Effector memory CD8-positive, alpha-beta T cell (primary cell): ENCODE measurements at regions not wholly inside any gene's neighbourhood (a gene's known extent, or its start where the extent isn't known, plus 50 kb on each side); places are given as distances from the start of the nearest gene placed in this dataset.

Experiments
- ATAC-seq: fragments of 150-1000 bp; cut with Tn5 transposase; replicated peaks from 2 replicates; pipeline ENCODE4 v1.10.0; 2021; ENCODE audit warnings: mild to moderate bottlenecking, moderate library complexity
- DNase-seq, 3 experiments: peaks; one replicate each; pipeline ENCODE4 v3.0.0; 2021
- H3K27ac Mint-ChIP-seq, 2 donors: one replicate each; pipeline ENCODE4 v1.8.0; 2022; ENCODE audit warnings: mild to moderate bottlenecking in 2 of 2, mixed read lengths in 2 of 2, moderate library complexity in 2 of 2
- H3K27me3 Mint-ChIP-seq, 2 donors: one replicate each; pipeline ENCODE4 v1.8.0; 2022; ENCODE audit warnings: mixed read lengths in 2 of 2
- H3K36me3 Mint-ChIP-seq: one replicate; pipeline ENCODE4 v1.8.0; 2022; ENCODE audit warnings: mild to moderate bottlenecking, moderate library complexity, mixed read lengths; ENCODE audit not compliant: insufficient read depth
- H3K4me1 Mint-ChIP-seq, 2 donors: one replicate each; pipeline ENCODE4 v1.8.0; 2022; ENCODE audit warnings: low read depth in 2 of 2, mixed read lengths in 2 of 2
- H3K4me3 Mint-ChIP-seq, 2 donors: one replicate each; pipeline ENCODE4 v1.8.0; 2022; ENCODE audit warnings: mild to moderate bottlenecking in 2 of 2, mixed read lengths in 2 of 2, moderate library complexity in 2 of 2
- H3K9me3 Mint-ChIP-seq, 2 donors: one replicate each; pipeline ENCODE4 v1.8.0; 2022; ENCODE audit warnings: mixed read lengths in 2 of 2

DNA sequence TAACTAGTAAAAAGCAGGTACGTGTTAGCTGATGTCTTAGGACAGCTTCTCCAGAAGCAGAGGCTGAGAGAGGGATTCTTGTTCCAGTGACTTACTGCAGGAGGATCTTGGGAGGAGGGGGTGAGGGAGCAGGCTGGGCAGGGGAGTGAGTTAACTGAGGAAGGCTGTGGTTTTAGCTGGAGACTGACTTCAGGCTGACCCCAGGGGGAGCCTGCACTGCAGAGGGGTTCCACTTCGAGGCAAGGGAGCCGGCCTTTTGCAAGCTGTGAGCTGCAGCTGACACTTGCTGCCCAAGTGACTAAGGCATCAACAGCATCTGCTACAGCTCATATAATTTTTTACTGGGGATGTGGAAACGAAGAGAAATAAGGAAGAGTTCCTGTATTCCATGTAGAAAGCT is 50.4 kb upstream of the SOD1 start:
- Mint-ChIP-seq H3K27ac (no peak overlapping the region), H3K4me3 (no peak overlapping the region), H3K4me1 (peaks cover 3 to 4% of the 10 kb centered on the region in 2 donors), H3K36me3 (no peaks in the 10 kb centered on the region), H3K27me3 (peaks cover 26 to 67% of the 10 kb centered on the region in 2 donors), H3K9me3 (no peaks in the 10 kb centered on the region)
- ATAC-seq: no peak
- no peak for DNase-seq

DNA sequence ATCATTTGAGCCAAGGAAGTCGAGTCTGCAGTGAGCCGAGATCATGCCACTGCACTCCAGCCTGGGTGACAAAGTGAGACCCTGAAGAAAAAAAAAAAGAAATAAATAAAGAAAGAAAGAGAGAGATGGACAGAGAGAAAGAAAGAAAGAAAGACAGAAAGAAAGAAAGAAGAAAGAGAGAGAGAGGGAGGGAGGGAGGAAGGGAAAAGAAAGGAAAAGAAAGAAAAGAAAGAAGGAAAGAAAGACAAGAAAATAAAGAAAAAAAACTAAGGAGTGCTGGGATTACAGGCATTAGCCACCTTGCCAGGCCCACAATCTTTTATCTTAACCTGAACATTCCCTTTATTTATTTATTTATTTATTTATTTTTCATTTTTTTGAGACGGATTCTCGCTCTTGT is 51.7 kb upstream of the SOD1 start:
- peaks cover 18 to 58% of the 10 kb centered on the region in 2 donors for H3K27me3 Mint-ChIP-seq
- no peak for DNase-seq
- ATAC-seq: no peak
- H3K36me3 Mint-ChIP-seq: no peaks in the 10 kb centered on the region
- H3K9me3 Mint-ChIP-seq: no peaks in the 10 kb centered on the region
- peaks cover 3 to 4% of the 10 kb centered on the region in 2 donors for H3K4me1 Mint-ChIP-seq
- H3K4me3 Mint-ChIP-seq: no peak overlapping the region
- H3K27ac Mint-ChIP-seq: no peak overlapping the region

DNA sequence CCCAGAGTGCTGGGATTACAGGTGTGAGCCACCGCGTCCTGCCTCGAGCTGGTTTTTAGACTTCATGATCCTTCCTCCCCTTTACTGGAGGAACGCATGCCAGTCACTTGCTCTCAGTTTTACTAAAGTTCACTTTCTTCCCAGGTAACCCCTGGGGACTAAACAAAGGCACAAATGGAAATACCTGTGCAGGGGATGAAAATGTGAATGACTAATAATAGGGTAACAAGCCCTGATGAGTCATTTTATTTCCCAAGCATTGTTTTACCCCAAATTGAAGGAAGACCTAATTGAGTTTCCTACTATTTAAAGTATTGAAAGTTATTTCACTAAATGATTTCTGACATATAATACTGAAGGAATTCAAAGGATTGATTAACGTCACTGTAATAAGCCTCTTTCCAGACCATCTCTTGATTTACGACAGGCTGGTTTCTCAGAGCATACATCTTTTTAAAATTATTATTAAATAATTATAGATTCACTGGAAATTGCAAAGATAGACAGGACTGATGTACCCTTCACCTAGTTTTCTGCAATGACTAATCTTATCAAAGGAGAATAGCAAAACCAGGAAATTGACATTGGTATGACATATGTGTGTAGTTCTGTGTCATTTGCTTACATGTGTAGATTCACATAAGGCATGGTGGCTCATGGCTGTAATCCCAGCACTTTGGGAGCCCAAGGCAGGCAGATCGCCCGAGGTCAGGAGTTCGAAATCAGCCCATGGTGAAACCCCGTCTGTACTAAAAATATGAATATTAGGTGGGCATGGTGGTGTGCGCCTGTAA is 53.2 kb upstream of the SOD1 start:
- H3K27me3 Mint-ChIP-seq: peaks cover 9 to 43% of the 10 kb centered on the region in 2 donors

DNA sequence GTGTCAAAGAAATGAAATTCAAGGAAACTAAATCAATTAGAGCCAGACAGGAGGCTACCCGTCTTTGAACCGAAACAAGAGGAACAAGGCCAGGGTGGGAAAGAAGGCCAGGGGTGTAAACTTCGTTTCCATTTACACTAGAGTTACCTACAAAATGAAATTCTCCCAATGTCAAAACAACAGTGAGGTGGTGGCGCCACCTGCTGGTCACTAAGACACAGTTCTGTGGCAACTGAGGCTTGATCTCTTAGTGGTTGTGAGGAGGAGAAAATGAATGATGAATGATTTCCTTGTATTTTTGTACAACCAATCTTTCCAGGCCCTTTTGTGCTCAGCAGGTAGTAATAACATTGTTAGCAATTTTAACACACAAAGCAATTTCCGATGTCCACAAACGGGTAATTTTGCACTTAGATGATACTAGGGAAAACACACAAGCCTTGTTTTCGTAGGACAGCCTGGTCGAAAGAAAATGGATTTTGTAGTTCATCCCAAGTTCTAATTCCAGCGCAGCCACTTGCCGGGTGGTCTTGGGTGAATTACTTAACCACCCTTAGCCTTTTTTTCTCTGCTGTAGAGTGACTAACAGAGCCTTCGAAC is 54.8 kb upstream of the SOD1 start:
- no peaks in the 10 kb centered on the region for H3K9me3 Mint-ChIP-seq
- DNase-seq (peak; percentile 44 to 56 (median 44)), ATAC-seq (peak; percentile 56)
- H3K4me1 Mint-ChIP-seq: peaks cover 3 to 4% of the 10 kb centered on the region in 2 donors
- H3K27ac Mint-ChIP-seq: no peak overlapping the region
- no peaks in the 10 kb centered on the region for H3K36me3 Mint-ChIP-seq
- peaks cover 5 to 28% of the 10 kb centered on the region in 2 donors for H3K27me3 Mint-ChIP-seq
- no peak overlapping the region for H3K4me3 Mint-ChIP-seq

More for the DNA sequence above, 53.2 kb upstream of the SOD1 start:
- Mint-ChIP-seq H3K27ac (no peak overlapping the region), H3K4me3 (no peak overlapping the region), H3K36me3 (no peaks in the 10 kb centered on the region), H3K9me3 (no peaks in the 10 kb centered on the region), H3K4me1 (peaks cover 3 to 4% of the 10 kb centered on the region in 2 donors)
- no peak for DNase-seq
- no peak for ATAC-seq

DNA sequence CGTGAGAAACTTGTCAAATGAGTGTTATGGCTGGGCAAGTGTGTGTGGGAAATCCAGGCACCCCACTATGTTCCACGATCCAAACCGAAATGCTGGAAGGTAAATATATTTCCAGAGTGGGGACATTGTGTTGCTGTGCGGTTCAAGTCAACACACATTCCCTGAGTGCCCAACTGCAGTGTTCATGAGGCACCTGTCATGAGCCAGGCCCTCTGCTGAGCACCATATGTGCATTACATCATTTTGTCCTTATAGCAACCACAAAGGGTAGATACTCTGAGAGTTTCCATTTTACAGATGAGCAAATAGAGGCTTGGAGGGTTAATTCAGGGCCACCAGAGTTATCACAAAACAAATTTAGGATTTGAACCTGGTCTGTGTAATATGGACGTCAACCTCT is 59.9 kb upstream of the SOD1 start:
- ATAC-seq (no peak), DNase-seq (no peak)
- H3K27ac Mint-ChIP-seq: no peak overlapping the region
- no peaks in the 10 kb centered on the region for H3K36me3 Mint-ChIP-seq
- H3K4me1 Mint-ChIP-seq: peaks cover 3 to 4% of the 10 kb centered on the region in 2 donors
- H3K27me3 Mint-ChIP-seq: peaks cover 0 to 34% of the 10 kb centered on the region in 2 donors
- H3K9me3 Mint-ChIP-seq: no peaks in the 10 kb centered on the region
- no peak overlapping the region for H3K4me3 Mint-ChIP-seq

DNA sequence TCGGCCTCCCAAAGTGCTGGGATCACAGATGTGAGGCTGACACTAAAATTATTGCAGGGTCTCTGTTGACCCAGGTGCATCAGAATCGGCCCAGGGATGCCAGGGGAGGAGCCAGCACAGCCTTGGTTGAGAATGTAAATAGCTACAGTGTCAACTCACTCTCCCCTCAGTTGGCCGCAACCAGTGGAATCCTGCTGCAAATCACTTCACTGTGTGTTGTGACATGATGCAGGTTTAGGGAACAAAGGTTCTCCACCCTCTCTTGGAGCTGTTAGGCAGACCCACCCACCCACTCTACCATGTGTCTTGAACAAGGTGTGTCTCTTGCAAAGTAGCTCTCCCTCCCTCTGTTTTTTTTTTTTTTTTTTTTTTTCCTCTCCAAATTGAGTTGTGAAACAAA is 60.5 kb upstream of the SOD1 start:
- peaks cover 0 to 33% of the 10 kb centered on the region in 2 donors for H3K27me3 Mint-ChIP-seq
- ATAC-seq (no peak), DNase-seq (no peak)
- H3K9me3 Mint-ChIP-seq: no peaks in the 10 kb centered on the region
- no peak overlapping the region for H3K27ac Mint-ChIP-seq
- peaks cover 0 to 2% of the 10 kb centered on the region in 2 donors for H3K4me1 Mint-ChIP-seq
- no peak overlapping the region for H3K4me3 Mint-ChIP-seq
- no peaks in the 10 kb centered on the region for H3K36me3 Mint-ChIP-seq

DNA sequence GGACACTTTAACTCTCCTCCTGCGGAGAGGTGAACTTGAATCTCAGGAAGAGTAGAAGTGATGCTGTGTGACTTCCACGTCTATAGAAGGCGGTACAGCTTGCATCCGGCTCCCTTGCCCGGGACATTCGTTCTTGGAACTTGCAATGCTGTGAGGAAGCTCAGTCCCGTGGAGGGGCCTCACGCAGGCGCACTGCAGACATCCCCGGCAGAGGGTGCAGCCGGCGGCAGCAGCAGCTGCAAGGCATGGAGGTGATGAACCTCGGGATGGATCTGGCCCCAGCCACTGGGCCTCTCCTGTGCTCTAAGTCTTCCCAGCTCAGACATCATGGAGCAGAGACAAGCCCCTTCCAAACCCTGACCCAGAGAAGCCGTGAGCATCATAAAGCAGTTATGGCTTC is 61.8 kb upstream of the SOD1 start:
- no peaks in the 10 kb centered on the region for H3K9me3 Mint-ChIP-seq
- H3K4me3 Mint-ChIP-seq: no peak overlapping the region
- no peak overlapping the region for H3K27ac Mint-ChIP-seq
- H3K27me3 Mint-ChIP-seq: peaks cover 0 to 33% of the 10 kb centered on the region in 2 donors
- no peaks in the 10 kb centered on the region for H3K36me3 Mint-ChIP-seq
- ATAC-seq (no peak), DNase-seq (no peak)
- peaks cover 0 to 2% of the 10 kb centered on the region in 2 donors for H3K4me1 Mint-ChIP-seq

DNA sequence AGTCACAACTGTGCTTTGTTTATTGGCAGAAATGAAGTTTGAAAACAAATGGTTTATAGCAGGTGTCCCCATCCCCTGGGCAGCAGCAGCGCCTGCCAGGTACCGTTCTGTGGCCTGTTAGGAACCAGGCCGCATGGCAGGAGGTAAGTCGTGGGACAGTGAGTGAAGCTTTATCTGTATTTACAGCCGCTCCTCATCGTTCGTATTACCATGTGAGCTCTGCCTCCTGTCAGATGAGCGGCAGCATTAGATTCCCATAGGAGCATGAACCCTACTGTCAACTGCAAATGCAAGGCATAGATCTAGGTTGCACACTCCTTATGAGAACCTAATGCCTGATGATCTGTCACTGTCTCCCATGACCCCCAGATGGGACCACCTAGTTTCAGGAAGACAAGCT is 63.4 kb upstream of the SOD1 start:
- ATAC-seq (no peak), DNase-seq (no peak)
- H3K4me3 Mint-ChIP-seq: no peak overlapping the region
- H3K4me1 Mint-ChIP-seq: peaks cover 0 to 2% of the 10 kb centered on the region in 2 donors
- H3K36me3 Mint-ChIP-seq: no peaks in the 10 kb centered on the region
- H3K9me3 Mint-ChIP-seq: no peaks in the 10 kb centered on the region
- no peak overlapping the region for H3K27ac Mint-ChIP-seq
- H3K27me3 Mint-ChIP-seq: peaks cover 0 to 33% of the 10 kb centered on the region in 2 donors

DNA sequence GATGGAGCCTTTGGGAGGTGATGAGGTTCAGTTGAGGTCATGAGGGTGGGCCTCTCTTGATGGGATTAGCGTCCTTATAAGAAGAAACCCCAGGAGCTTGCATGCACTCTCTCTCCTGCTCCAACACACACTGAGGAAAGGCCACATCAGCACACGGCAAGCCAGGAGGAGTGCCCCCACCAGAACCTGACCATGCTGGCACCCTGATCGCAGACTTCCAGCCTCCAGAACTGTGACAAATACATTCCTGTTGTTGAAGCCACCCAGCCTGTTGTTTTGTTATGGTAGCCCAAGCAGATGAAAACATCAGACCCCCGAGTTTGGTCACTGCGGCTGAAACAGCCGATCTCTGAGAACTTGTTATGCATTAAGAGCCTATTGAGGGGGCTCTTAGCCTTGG is 64.8 kb upstream of the SOD1 start:
- H3K27me3 Mint-ChIP-seq: peaks cover 5 to 38% of the 10 kb centered on the region in 2 donors
- H3K4me3 Mint-ChIP-seq: no peak overlapping the region
- no peak for DNase-seq
- H3K36me3 Mint-ChIP-seq: no peaks in the 10 kb centered on the region
- H3K4me1 Mint-ChIP-seq: peaks cover 0 to 2% of the 10 kb centered on the region in 2 donors
- no peak overlapping the region for H3K27ac Mint-ChIP-seq
- H3K9me3 Mint-ChIP-seq: no peaks in the 10 kb centered on the region
- ATAC-seq: no peak

DNA sequence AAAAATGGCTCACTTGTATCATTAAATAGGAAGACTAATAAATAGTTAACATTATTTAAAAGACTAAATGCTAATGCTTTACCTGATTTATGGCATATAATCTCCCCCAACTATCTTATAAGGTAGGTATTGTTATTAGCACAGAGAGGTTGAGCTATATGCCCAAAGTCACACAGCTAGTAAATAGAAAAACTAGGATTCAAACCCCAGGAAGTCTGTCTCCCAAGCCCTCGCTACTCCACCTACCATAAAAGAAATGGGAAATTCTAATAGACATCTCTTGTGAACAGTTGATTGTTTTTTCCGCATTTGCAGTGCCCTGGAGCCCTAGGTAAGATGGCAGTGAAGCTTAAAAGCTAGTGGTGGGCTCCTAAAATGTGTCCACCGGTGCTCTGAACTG is 65.2 kb upstream of the SOD1 start:
- Mint-ChIP-seq H3K27ac (no peak overlapping the region), H3K27me3 (peaks cover 5 to 41% of the 10 kb centered on the region in 2 donors), H3K36me3 (no peaks in the 10 kb centered on the region), H3K4me1 (peaks cover 0 to 2% of the 10 kb centered on the region in 2 donors), H3K4me3 (no peak overlapping the region), H3K9me3 (no peaks in the 10 kb centered on the region)
- DNase-seq: no peak
- no peak for ATAC-seq

DNA sequence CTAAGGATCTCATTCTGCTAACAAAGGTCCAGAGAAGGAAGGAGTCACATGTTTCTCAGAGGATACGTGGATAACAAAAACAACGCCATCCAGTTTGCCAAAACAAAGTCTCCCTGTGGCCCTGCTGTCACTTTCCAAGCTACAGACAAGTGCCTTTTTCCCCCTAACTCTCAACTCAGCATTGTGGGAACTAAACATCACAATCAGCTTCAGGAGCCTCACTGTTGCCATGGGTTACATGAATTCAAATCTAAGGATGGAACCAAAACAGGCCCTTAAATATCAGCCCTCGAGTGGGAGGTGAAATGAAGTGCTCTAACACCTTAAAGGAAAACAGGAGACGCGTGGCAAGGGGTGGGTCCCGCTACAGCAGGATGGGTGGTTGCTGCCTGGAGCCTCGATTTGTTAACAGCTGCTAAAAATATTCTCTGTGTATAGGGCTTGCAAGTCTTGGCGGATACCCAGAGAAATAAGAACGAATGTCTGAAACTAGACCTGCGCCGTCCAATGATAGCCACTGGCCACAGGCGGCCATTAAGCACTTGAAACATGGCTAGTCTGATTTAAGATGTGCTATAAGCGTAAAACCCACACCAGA is 66.4 kb upstream of the SOD1 start:
- Mint-ChIP-seq H3K27me3 (peaks cover 5 to 34% of the 10 kb centered on the region in 2 donors), H3K27ac (no peak overlapping the region), H3K4me1 (peaks cover 0 to 2% of the 10 kb centered on the region in 2 donors), H3K9me3 (no peaks in the 10 kb centered on the region), H3K36me3 (no peaks in the 10 kb centered on the region), H3K4me3 (no peak overlapping the region)
- DNase-seq (no peak), ATAC-seq (no peak)

DNA sequence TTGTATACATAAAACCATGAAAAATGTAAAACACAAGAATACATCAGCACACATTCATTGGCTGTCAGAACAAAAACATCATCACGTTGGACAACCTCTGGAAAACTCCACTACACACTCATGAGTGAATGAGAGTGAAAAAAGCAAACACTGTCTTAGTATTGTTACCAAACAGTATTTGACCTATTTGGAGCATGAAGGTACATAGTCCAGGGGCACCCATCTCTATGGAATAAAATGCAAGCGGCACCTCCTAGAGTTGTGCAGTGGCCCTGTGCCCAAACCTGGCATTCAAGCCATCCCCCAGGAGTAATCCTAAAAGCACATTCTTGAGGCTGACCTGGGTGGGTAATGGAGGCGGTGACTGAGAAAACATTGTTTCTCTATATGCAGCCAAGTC is 67.0 kb upstream of the SOD1 start:
- no peaks in the 10 kb centered on the region for H3K9me3 Mint-ChIP-seq
- DNase-seq (no peak), ATAC-seq (no peak)
- H3K4me3 Mint-ChIP-seq: no peak overlapping the region
- H3K4me1 Mint-ChIP-seq: peaks cover 0 to 2% of the 10 kb centered on the region in 2 donors
- H3K27me3 Mint-ChIP-seq: peaks cover 5 to 29% of the 10 kb centered on the region in 2 donors
- H3K27ac Mint-ChIP-seq: no peak overlapping the region
- no peaks in the 10 kb centered on the region for H3K36me3 Mint-ChIP-seq

DNA sequence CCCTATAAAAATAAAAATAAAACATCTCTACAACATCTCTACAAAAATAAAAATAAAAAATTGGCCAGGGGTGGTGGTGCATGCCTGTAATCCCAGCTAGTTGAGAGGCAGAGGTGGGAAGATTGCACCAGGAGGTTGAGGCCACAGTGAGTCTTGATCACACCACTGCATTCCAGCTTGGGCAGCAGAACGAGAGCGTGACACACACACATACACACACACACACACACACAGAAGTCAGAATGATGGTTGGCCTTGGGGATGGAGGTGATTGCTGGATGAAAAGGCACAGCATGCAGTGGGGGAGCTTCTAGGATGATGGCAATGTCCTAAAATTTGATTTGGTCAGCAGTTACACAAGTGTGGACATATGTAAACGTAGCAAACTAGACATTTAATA is 69.7 kb upstream of the SOD1 start:
- H3K4me3 Mint-ChIP-seq: no peak overlapping the region
- ATAC-seq (no peak), DNase-seq (no peak)
- peaks cover 16 to 18% of the 10 kb centered on the region in 2 donors for H3K27me3 Mint-ChIP-seq
- H3K36me3 Mint-ChIP-seq: no peaks in the 10 kb centered on the region
- H3K27ac Mint-ChIP-seq: no peak overlapping the region
- no peaks in the 10 kb centered on the region for H3K9me3 Mint-ChIP-seq
- no peaks in the 10 kb centered on the region for H3K4me1 Mint-ChIP-seq

DNA sequence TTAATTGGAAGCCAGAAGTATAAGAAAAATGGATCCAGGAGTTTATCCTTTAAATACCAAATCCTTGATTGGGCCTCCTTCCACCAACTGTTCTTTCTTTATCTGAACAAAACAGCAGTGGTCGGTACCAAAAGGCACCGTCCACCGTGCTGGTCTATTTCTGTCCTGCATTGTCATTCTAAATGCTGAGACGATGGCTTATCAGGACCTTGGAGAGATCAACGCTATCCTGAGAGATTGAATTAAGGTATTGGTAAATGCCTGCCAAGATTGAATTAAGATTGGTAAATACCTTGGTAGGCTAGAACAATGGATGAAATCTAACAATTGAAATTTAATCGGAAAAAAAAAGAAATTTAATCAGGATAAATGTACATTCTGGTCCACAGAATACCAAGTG is 73.4 kb upstream of the SOD1 start:
- Mint-ChIP-seq H3K27me3 (peaks cover 16 to 19% of the 10 kb centered on the region in 2 donors), H3K9me3 (no peaks in the 10 kb centered on the region), H3K4me3 (no peak overlapping the region), H3K27ac (no peak overlapping the region), H3K36me3 (no peaks in the 10 kb centered on the region), H3K4me1 (no peaks in the 10 kb centered on the region)
- ATAC-seq: no peak
- no peak for DNase-seq
